Thoracic aorta (tissue), 2 donors: ENCODE measurements at regions not wholly inside any gene's neighbourhood (a gene's known extent, or its start where the extent isn't known, plus 50 kb on each side); places are given as distances from the start of the nearest gene placed in this dataset.

Source experiments
- ATAC-seq: fragments of 150-250 bp; one replicate; pipeline ENCODE4 v1.8.0; 2017; ENCODE audit warnings: low read depth; ENCODE audit not compliant: insufficient number of reproducible peaks, low FRiP score
- DNase-seq: peaks from one replicate; pipeline ENCODE4 v3.0.0-alpha.2; 2020; ENCODE audit warnings: low spot score
- H3K27ac ChIP-seq, 2 donors: fragments of 200-600 bp; sonication (generic); 1 replicate in 1 of 2; 2 replicates in 1 of 2; pipeline ENCODE4 v1.5.1; 2016; ENCODE audit warnings: mild to moderate bottlenecking in 2 of 2, moderate library complexity in 2 of 2
- H3K27me3 ChIP-seq: fragments of 200-600 bp; sonication (generic); replicated peaks from 2 replicates; pipeline ENCODE4 v1.6.0; 2016; ENCODE audit warnings: mild to moderate bottlenecking; ENCODE audit not compliant: insufficient read depth
- H3K36me3 ChIP-seq: fragments of 200-600 bp; sonication (generic); one replicate; pipeline ENCODE4 v1.5.1; 2016
- H3K4me1 ChIP-seq, 2 donors: fragments of 200-600 bp; sonication (generic); 1 replicate in 1 of 2; 2 replicates in 1 of 2; pipeline versions ENCODE4 v1.5.1 to v1.6.0; 2016; ENCODE audit warnings: low read depth in 2 of 2, mild to moderate bottlenecking in 1 of 2; ENCODE audit not compliant: control insufficient read depth in 1 of 2
- H3K4me3 ChIP-seq: fragments of 200-600 bp; sonication (generic); 2 replicates; pipeline ENCODE4 v1.5.1; 2016; ENCODE audit warnings: mild to moderate bottlenecking
- H3K9me3 ChIP-seq: fragments of 200-600 bp; sonication (generic); 2 replicates; pipeline ENCODE4 v1.5.1; 2016
- CTCF ChIP-seq: fragments of 200-600 bp; sonication (generic); IDR thresholded peaks from one replicate; pipeline ENCODE4 v1.5.1; 2019; ENCODE audit warnings: antibody characterized with exemption

GRCh38 chr1:221170171-221170570 is 290.9 kb downstream of the HLX start:
- TF ChIP-seq CTCF = no peak
- Histone ChIP-seq H3K4me1 (peaks cover 0 to 9% of the 10 kb centered on the region in 2 donors), H3K4me3 (no peak overlapping the region), H3K27ac (no peak overlapping the region), H3K9me3 (no peaks in the 10 kb centered on the region), H3K27me3 (no peaks in the 10 kb centered on the region), H3K36me3 (no peaks in the 10 kb centered on the region)
- DNase-seq = no peak
- no peak for ATAC-seq

GRCh38 chr1:221171768-221172167 is 292.5 kb downstream of the HLX start:
- Histone ChIP-seq H3K9me3 (no peaks in the 10 kb centered on the region), H3K27me3 (no peaks in the 10 kb centered on the region), H3K27ac (no peak overlapping the region), H3K4me1 (no peaks in the 10 kb centered on the region), H3K36me3 (no peaks in the 10 kb centered on the region), H3K4me3 (no peak overlapping the region)
- ATAC-seq = no peak
- TF ChIP-seq CTCF = no peak
- DNase-seq = no peak

DNA sequence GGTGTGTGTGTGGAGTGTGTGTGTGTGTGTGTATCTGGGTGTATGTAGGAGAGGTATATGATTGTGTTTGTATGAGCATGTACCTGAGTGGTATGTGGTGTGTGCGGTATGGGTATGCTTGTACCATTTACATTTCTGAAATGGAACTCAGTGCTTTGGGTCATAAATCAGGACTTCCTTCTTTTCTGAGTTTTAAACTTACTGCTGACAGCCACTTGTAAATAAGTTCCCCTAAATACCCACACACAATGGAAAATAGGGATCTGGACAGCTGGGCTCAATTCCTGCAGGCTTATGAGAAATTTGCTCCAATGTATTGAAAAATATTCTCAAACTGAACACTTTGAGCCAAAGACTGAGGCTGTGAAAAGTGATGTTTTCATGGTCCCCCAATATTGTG is 293.6 kb downstream of the HLX start:
- Histone ChIP-seq H3K27ac (no peak overlapping the region), H3K4me1 (no peaks in the 10 kb centered on the region), H3K4me3 (no peak overlapping the region), H3K27me3 (no peaks in the 10 kb centered on the region), H3K36me3 (no peaks in the 10 kb centered on the region), H3K9me3 (no peaks in the 10 kb centered on the region)
- ATAC-seq (no peak), DNase-seq (no peak)
- no peak for TF ChIP-seq CTCF

DNA sequence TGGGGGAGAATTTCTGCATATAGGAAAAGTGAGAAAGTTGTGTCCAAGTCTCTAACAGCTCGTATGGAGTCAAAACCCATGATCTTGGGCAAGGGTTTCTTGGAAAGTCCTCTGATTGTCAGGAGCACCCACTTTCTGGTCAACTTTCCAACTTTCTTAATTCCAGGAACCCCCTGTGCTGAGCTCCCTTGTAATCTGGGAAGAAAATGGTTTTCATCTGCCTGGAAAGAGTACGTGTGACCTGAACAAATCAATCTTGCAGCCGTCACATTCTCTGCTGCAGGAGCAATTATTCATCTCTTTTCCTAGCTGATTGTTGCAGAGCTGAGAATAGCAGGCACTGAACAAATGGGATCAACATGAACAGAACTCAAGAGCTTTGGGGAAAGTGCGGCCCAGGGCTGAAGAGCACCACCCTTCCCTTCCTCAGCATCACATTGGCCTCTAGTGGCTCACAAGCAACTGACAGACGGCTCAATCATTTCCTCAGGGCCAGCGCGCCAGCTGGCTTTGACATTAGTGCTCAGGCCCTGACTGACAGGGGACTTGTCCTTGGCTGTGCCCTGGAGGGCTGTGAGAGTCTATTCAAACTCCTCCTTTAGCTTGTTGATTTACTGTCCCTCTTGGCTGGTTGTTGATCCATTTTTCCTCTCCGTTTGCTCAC is 295.2 kb downstream of the HLX start:
- no peak overlapping the region for H3K27ac ChIP-seq
- no peaks in the 10 kb centered on the region for H3K9me3 ChIP-seq
- TF ChIP-seq CTCF = no peak
- no peaks in the 10 kb centered on the region for H3K4me1 ChIP-seq
- no peaks in the 10 kb centered on the region for H3K27me3 ChIP-seq
- no peak overlapping the region for H3K4me3 ChIP-seq
- no peak for DNase-seq
- H3K36me3 ChIP-seq = no peaks in the 10 kb centered on the region
- no peak for ATAC-seq

DNA sequence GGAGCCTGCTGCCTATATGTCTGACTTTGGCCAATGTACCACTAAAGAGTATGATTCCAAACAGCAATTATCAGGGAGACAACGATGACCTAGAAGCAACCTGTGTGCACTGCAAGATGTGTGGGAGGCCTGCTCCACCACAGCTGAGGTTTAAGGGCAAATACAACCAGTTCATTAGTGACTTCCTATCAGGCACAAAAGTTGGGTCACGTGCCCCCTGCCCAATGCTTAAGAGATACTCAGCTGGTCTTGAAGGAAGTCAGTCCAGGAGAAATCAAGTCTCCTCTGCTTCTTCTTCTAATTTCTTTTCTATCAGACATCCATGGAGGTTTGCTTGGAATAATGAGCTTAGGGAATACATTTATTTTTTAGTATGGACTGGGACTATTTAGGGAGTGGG is 296.0 kb downstream of the HLX start:
- DNase-seq (no peak), ATAC-seq (no peak)
- no peaks in the 10 kb centered on the region for H3K27me3 ChIP-seq
- H3K9me3 ChIP-seq = no peaks in the 10 kb centered on the region
- H3K27ac ChIP-seq = no peak overlapping the region
- H3K4me3 ChIP-seq = no peak overlapping the region
- no peaks in the 10 kb centered on the region for H3K4me1 ChIP-seq
- H3K36me3 ChIP-seq = no peaks in the 10 kb centered on the region
- TF ChIP-seq CTCF = no peak
